Stimulated activated naive CD8-positive, alpha-beta T cell treated with anti-CD3 and anti-CD28 coated beads, Interleukin-15, amount 100 ng/mL, for 72 hours (primary cell): ENCODE measurements at regions not wholly inside any gene's neighbourhood (a gene's known extent, or its start where the extent isn't known, plus 50 kb on each side); places are given as distances from the start of the nearest gene placed in this dataset.
"Not testable (repeated sequence)": the region's sequence is repeated elsewhere in the genome, so short reads cannot be mapped to it uniquely, and the experiment has no call there.

Experiments used
- ATAC-seq: fragments of 150-1000 bp; cut with Tn5 transposase; 2 replicates; pipeline ENCODE4 v1.10.0; 2021; ENCODE audit warnings: mild to moderate bottlenecking, moderate library complexity
- DNase-seq, 2 donors: peaks; one replicate each; pipeline ENCODE4 v3.0.0; 2021 to 2022
- H3K27ac Mint-ChIP-seq, 2 donors: one replicate each; pipeline ENCODE4 v1.8.0; 2022; ENCODE audit warnings: mild to moderate bottlenecking in 2 of 2, mixed read lengths in 2 of 2, moderate library complexity in 2 of 2
- H3K27me3 Mint-ChIP-seq: one replicate; pipeline ENCODE4 v1.8.0; 2022; ENCODE audit warnings: mixed read lengths
- H3K4me1 Mint-ChIP-seq: one replicate; pipeline ENCODE4 v1.8.0; 2022; ENCODE audit warnings: mild to moderate bottlenecking, mixed read lengths
- H3K4me3 Mint-ChIP-seq, 2 donors: one replicate each; pipeline ENCODE4 v1.8.0; 2022; ENCODE audit warnings: mild to moderate bottlenecking in 2 of 2, mixed read lengths in 2 of 2, moderate library complexity in 1 of 2
- H3K9me3 Mint-ChIP-seq, 2 donors: one replicate each; pipeline ENCODE4 v1.8.0; 2022; ENCODE audit warnings: mixed read lengths in 2 of 2

- peaks cover 11 to 17% of the 10 kb centered on the region in 2 donors for H3K9me3 Mint-ChIP-seq
- not testable (repeated sequence) for H3K4me1 Mint-ChIP-seq, H3K27me3 Mint-ChIP-seq, DNase-seq, H3K27ac Mint-ChIP-seq, H3K4me3 Mint-ChIP-seq, ATAC-seq
Observed at GRCh38 chr3:72497501-72497900, 350.7 kb downstream of the SHQ1 start.

- Mint-ChIP-seq H3K9me3 (peaks cover 11 to 17% of the 10 kb centered on the region in 2 donors), H3K4me3 (no peak overlapping the region), H3K4me1 (no peaks in the 10 kb centered on the region), H3K27ac (no peak overlapping the region), H3K27me3 (peaks cover 7% of the 10 kb centered on the region)
- DNase-seq (no peak), ATAC-seq (no peak)
Observed at GRCh38 chr3:72496051-72496670, 352.1 kb downstream of the SHQ1 start.

- ATAC-seq, result no peak
- H3K27me3 Mint-ChIP-seq, result peaks cover 7% of the 10 kb centered on the region
- peaks cover 11 to 17% of the 10 kb centered on the region in 2 donors for H3K9me3 Mint-ChIP-seq
- no peaks in the 10 kb centered on the region for H3K4me1 Mint-ChIP-seq
- no peak overlapping the region for H3K27ac Mint-ChIP-seq
- DNase-seq, result no peak
- no peak overlapping the region for H3K4me3 Mint-ChIP-seq
Observed at GRCh38 chr3:72494626-72495025, 353.6 kb downstream of the SHQ1 start.

- ATAC-seq, result no peak
- Mint-ChIP-seq H3K4me1 (no peaks in the 10 kb centered on the region), H3K27me3 (peaks cover 7% of the 10 kb centered on the region), H3K27ac (no peak overlapping the region), H3K9me3 (peaks cover 11 to 17% of the 10 kb centered on the region in 2 donors), H3K4me3 (no peak overlapping the region)
- no peak for DNase-seq
Observed at GRCh38 chr3:72494130-72494529, 354.1 kb downstream of the SHQ1 start.

GRCh38 chr3:72492240-72492639 is 356.0 kb downstream of the SHQ1 start:
- Mint-ChIP-seq H3K4me3 (no peak overlapping the region), H3K9me3 (peaks cover 11 to 13% of the 10 kb centered on the region in 2 donors), H3K27me3 (peaks cover 7% of the 10 kb centered on the region), H3K27ac (no peak overlapping the region), H3K4me1 (peaks cover 11% of the 10 kb centered on the region)
- DNase-seq, result no peak
- ATAC-seq, result no peak

- peaks cover 18% of the 10 kb centered on the region for H3K4me1 Mint-ChIP-seq
- DNase-seq (no peak), ATAC-seq (no peak)
- peaks cover 11 to 13% of the 10 kb centered on the region in 2 donors for H3K9me3 Mint-ChIP-seq
- H3K27me3 Mint-ChIP-seq, result peaks cover 7% of the 10 kb centered on the region
- H3K27ac Mint-ChIP-seq, result no peak overlapping the region
- no peak overlapping the region for H3K4me3 Mint-ChIP-seq
Observed at GRCh38 chr3:72490688-72491435, 357.4 kb downstream of the SHQ1 start.

GRCh38 chr3:72489901-72490300 is 358.3 kb downstream of the SHQ1 start:
- DNase-seq, result no peak
- H3K4me1 Mint-ChIP-seq, result peaks cover 19% of the 10 kb centered on the region
- H3K9me3 Mint-ChIP-seq, result peaks cover 14 to 20% of the 10 kb centered on the region in 2 donors
- peaks cover 7% of the 10 kb centered on the region for H3K27me3 Mint-ChIP-seq
- no peak for ATAC-seq
- peak overlapping the region in 1 of 2 donors; percentile 8 for H3K27ac Mint-ChIP-seq
- H3K4me3 Mint-ChIP-seq, result no peak overlapping the region

GRCh38 chr3:72488738-72489035 is 359.6 kb downstream of the SHQ1 start:
- Mint-ChIP-seq H3K9me3 (peaks cover 6 to 15% of the 10 kb centered on the region in 2 donors), H3K27me3 (peaks cover 7% of the 10 kb centered on the region), H3K4me1 (peaks cover 25% of the 10 kb centered on the region), H3K27ac (peak overlapping the region in 1 of 2 donors; percentile 67), H3K4me3 (no peak overlapping the region)
- no peak for ATAC-seq
- no peak for DNase-seq

- Mint-ChIP-seq H3K9me3 (peaks cover 5 to 13% of the 10 kb centered on the region in 2 donors), H3K27me3 (peaks cover 7% of the 10 kb centered on the region), H3K4me1 (peaks cover 28% of the 10 kb centered on the region), H3K27ac (no peak overlapping the region), H3K4me3 (no peak overlapping the region)
- DNase-seq, result no peak
- no peak for ATAC-seq
Observed at GRCh38 chr3:72487946-72488737, 360.1 kb downstream of the SHQ1 start.

GRCh38 chr3:72487078-72487765 is 361.0 kb downstream of the SHQ1 start:
- H3K27ac Mint-ChIP-seq, result peak overlapping the region in 1 of 2 donors; percentile 31
- peaks cover 37% of the 10 kb centered on the region for H3K4me1 Mint-ChIP-seq
- peaks cover 7% of the 10 kb centered on the region for H3K27me3 Mint-ChIP-seq
- peak; percentile 22 for ATAC-seq
- H3K9me3 Mint-ChIP-seq, result peaks cover 5 to 13% of the 10 kb centered on the region in 2 donors
- peak overlapping the region; percentile 11 to 41 for H3K4me3 Mint-ChIP-seq
- peak in 1 of 2 donors; percentile 21 for DNase-seq

GRCh38 chr3:72485641-72486040 is 362.6 kb downstream of the SHQ1 start:
- no peak for DNase-seq
- peaks cover 5 to 15% of the 10 kb centered on the region in 2 donors for H3K9me3 Mint-ChIP-seq
- ATAC-seq, result no peak
- H3K27ac Mint-ChIP-seq, result no peak overlapping the region
- no peaks in the 10 kb centered on the region for H3K27me3 Mint-ChIP-seq
- H3K4me1 Mint-ChIP-seq, result peaks cover 53% of the 10 kb centered on the region
- no peak overlapping the region for H3K4me3 Mint-ChIP-seq

- Mint-ChIP-seq H3K4me3 (peak overlapping the region in 1 of 2 donors; percentile 72), H3K4me1 (peaks cover 62% of the 10 kb centered on the region)
Observed at GRCh38 chr3:72483554-72484104, 364.6 kb downstream of the SHQ1 start.

GRCh38 chr3:72482589-72483321 is 365.5 kb downstream of the SHQ1 start:
- Mint-ChIP-seq H3K9me3 (peaks cover 5 to 24% of the 10 kb centered on the region in 2 donors), H3K27me3 (no peaks in the 10 kb centered on the region), H3K4me1 (peaks cover 56% of the 10 kb centered on the region), H3K4me3 (peak overlapping the region; percentile 69 to 72), H3K27ac (peak overlapping the region; percentile 76 to 94)
- ATAC-seq (peak; percentile 76), DNase-seq (peak; percentile 38 to 71)

More at GRCh38 chr3:72483554-72484104, 364.6 kb downstream of the SHQ1 start:
- peaks cover 5 to 24% of the 10 kb centered on the region in 2 donors for H3K9me3 Mint-ChIP-seq
- DNase-seq (no peak), ATAC-seq (no peak)
- H3K27me3 Mint-ChIP-seq, result no peaks in the 10 kb centered on the region
- peak overlapping the region in 1 of 2 donors; percentile 76 for H3K27ac Mint-ChIP-seq

GRCh38 chr3:72481542-72481941 is 366.7 kb downstream of the SHQ1 start:
- Mint-ChIP-seq H3K4me3 (no peak overlapping the region), H3K9me3 (peaks cover 5 to 24% of the 10 kb centered on the region in 2 donors), H3K4me1 (peaks cover 50% of the 10 kb centered on the region), H3K27me3 (no peaks in the 10 kb centered on the region), H3K27ac (peak overlapping the region; percentile 4 to 44)
- no peak for DNase-seq
- no peak for ATAC-seq
